WTC11 (cell line): ENCODE measurements at regions not wholly inside any gene's neighbourhood (a gene's known extent, or its start where the extent isn't known, plus 50 kb on each side); places are given as distances from the start of the nearest gene placed in this dataset.

Experiments
- ATAC-seq: fragments of 200-7000 bp; cut with Tn5 transposase; 2 replicates; pipeline ENCODE4 v1.10.0; 2021; ENCODE audit warnings: mild to moderate bottlenecking, moderate library complexity
- CTCF ChIA-PET: fragments of 300-600 bp; sonication (Branson Sonifier 250); formaldehyde crosslinking; loops from one replicate; lab custom pipeline; 2021; ENCODE audit warnings: antibody characterized with exemption; lab: Charles Lee
- POLR2A ChIA-PET: fragments of 350-600 bp; sonication (Branson Sonifier 250); formaldehyde crosslinking; loops from one replicate; lab custom pipeline; 2021; ENCODE audit warnings: antibody characterized with exemption; lab: Charles Lee
- DNase-seq: peaks from one replicate; pipeline ENCODE4 v3.0.0; 2021; ENCODE audit warnings: low spot score
- H3K27ac Mint-ChIP-seq: 2 replicates; pipeline ENCODE4 v1.8.0; 2021; ENCODE audit warnings: mixed read lengths
- H3K27me3 Mint-ChIP-seq: 2 replicates; pipeline ENCODE4 v1.8.0; 2021; ENCODE audit warnings: low read depth, mild to moderate bottlenecking, moderate library complexity, mixed read lengths
- H3K36me3 Mint-ChIP-seq: 2 replicates; pipeline ENCODE4 v1.8.0; 2021; ENCODE audit warnings: mixed read lengths
- H3K4me1 Mint-ChIP-seq: 2 replicates; pipeline ENCODE4 v1.8.0; 2022; ENCODE audit warnings: mixed read lengths
- H3K4me3 Mint-ChIP-seq: 2 replicates; pipeline ENCODE4 v1.8.0; 2021; ENCODE audit warnings: mild to moderate bottlenecking, moderate library complexity, mixed read lengths
- H3K9me3 Mint-ChIP-seq: 2 replicates; pipeline ENCODE4 v1.8.0; 2021; ENCODE audit warnings: mixed read lengths
- CREB1 ChIP-seq: sonication (generic); formaldehyde crosslinking; IDR thresholded peaks from 2 replicates; pipeline ENCODE4 v1.8.0; 2023; ENCODE audit warnings: mild to moderate bottlenecking, missing genetic modification reagents
- E2F5 ChIP-seq: sonication (generic); formaldehyde crosslinking; IDR thresholded peaks from 2 replicates; pipeline ENCODE4 v1.8.1; 2022; ENCODE audit warnings: mild to moderate bottlenecking, moderate library complexity, missing genetic modification reagents
- ESRRA ChIP-seq: sonication (generic); formaldehyde crosslinking; IDR thresholded peaks from 2 replicates; pipeline ENCODE4 v1.8.1; 2022; ENCODE audit warnings: mild to moderate bottlenecking, missing genetic modification reagents, borderline replicate concordance
- GTF2I ChIP-seq: fragments of 250-450 bp; sonication (Bioruptor Pico); conservative IDR thresholded peaks from 2 replicates; pipeline ENCODE4 v1.4.0; 2021; ENCODE audit warnings: mild to moderate bottlenecking
- IRF2 ChIP-seq: sonication (generic); formaldehyde crosslinking; IDR thresholded peaks from 2 replicates; pipeline ENCODE4 v1.8.0; 2022; ENCODE audit warnings: low read depth, missing genetic modification reagents, borderline replicate concordance
- JAZF1 ChIP-seq: fragments of 250-450 bp; sonication (Bioruptor Pico); IDR thresholded peaks from 2 replicates; pipeline ENCODE4 v1.9.0; 2021; ENCODE audit warnings: moderate library complexity, mild to moderate bottlenecking, inconsistent platforms
- JUN ChIP-seq: sonication (generic); formaldehyde crosslinking; IDR thresholded peaks from 2 replicates; pipeline ENCODE4 v1.8.0; 2023; ENCODE audit warnings: mild to moderate bottlenecking, missing genetic modification reagents
- NFATC4 ChIP-seq: fragments of 250-450 bp; sonication (Bioruptor Pico); IDR thresholded peaks from 2 replicates; pipeline ENCODE4 v1.9.0; 2021; ENCODE audit warnings: mild to moderate bottlenecking
- NFYB ChIP-seq: sonication (generic); formaldehyde crosslinking; conservative IDR thresholded peaks from 2 replicates; pipeline ENCODE4 v1.8.0; 2022; ENCODE audit warnings: low read depth, missing genetic modification reagents
- RELA ChIP-seq: sonication (generic); formaldehyde crosslinking; IDR thresholded peaks from 2 replicates; pipeline ENCODE4 v1.8.1; 2022; ENCODE audit warnings: missing genetic modification reagents, mild to moderate bottlenecking, borderline replicate concordance
- SMAD3 ChIP-seq: sonication (generic); formaldehyde crosslinking; IDR thresholded peaks from 2 replicates; pipeline ENCODE4 v1.8.0; 2022; ENCODE audit warnings: missing genetic modification reagents, mild to moderate bottlenecking, borderline replicate concordance
- TP53 ChIP-seq: sonication (generic); formaldehyde crosslinking; IDR thresholded peaks from 2 replicates; pipeline ENCODE4 v1.8.1; 2023; ENCODE audit warnings: mild to moderate bottlenecking, missing genetic modification reagents
- ZNF263 ChIP-seq: sonication (generic); formaldehyde crosslinking; IDR thresholded peaks from 2 replicates; pipeline ENCODE4 v1.8.1; 2022; ENCODE audit warnings: low read depth, mild to moderate bottlenecking, moderate library complexity, missing genetic modification reagents
- ZNF396 ChIP-seq: fragments of 250-450 bp; sonication (Bioruptor Pico); IDR thresholded peaks from 2 replicates; pipeline ENCODE4 v1.8.0; 2021; ENCODE audit warnings: mild to moderate bottlenecking, moderate library complexity, borderline replicate concordance
- TF ChIP-seq, protein P1 (sequence below): sonication (generic); formaldehyde crosslinking; conservative IDR thresholded peaks from 2 replicates; pipeline ENCODE4 v1.8.1; 2023; ENCODE audit warnings: mild to moderate bottlenecking, low read depth, missing genetic modification reagents, moderate library complexity
- TF ChIP-seq, protein P2 (sequence below): sonication (generic); formaldehyde crosslinking; IDR thresholded peaks from 2 replicates; pipeline ENCODE4 v1.8.0; 2023; ENCODE audit warnings: missing genetic modification reagents, mild to moderate bottlenecking, borderline replicate concordance
- TF ChIP-seq, protein P3 (sequence below): fragments of 250-450 bp; sonication (Bioruptor Pico); IDR thresholded peaks from 2 replicates; pipeline ENCODE4 v1.9.0; 2021; ENCODE audit warnings: moderate library complexity, mild to moderate bottlenecking, inconsistent platforms, borderline replicate concordance
- TF ChIP-seq, protein P4 (sequence below): sonication (generic); formaldehyde crosslinking; IDR thresholded peaks from 2 replicates; pipeline ENCODE4 v1.8.0; 2023; ENCODE audit warnings: missing genetic modification reagents
- TF ChIP-seq, protein P5 (sequence below): sonication (generic); formaldehyde crosslinking; IDR thresholded peaks from 2 replicates; pipeline ENCODE4 v1.8.1; 2023; ENCODE audit warnings: mild to moderate bottlenecking, moderate library complexity, missing genetic modification reagents

DNA sequence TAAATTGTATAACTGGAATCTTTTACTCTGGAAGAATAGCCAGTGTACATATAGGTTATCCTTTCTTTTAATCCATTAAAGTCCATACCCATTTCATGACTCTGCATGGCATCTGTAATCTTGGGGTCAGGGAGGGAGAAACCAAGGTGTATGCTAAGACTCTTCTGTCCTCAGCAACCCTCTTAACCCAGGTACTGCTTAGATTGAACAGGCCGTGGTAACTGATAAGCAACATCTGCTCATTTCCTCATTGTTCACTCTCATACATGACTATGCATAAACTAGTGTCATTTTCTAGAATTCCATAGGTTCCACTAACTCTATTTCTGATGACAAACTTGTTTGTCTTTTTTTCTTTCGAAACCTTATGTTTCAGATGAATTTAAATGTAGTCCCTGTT lies 69.3 kb upstream of the IFNE start (continued):
- TF ChIP-seq, protein P1, sequence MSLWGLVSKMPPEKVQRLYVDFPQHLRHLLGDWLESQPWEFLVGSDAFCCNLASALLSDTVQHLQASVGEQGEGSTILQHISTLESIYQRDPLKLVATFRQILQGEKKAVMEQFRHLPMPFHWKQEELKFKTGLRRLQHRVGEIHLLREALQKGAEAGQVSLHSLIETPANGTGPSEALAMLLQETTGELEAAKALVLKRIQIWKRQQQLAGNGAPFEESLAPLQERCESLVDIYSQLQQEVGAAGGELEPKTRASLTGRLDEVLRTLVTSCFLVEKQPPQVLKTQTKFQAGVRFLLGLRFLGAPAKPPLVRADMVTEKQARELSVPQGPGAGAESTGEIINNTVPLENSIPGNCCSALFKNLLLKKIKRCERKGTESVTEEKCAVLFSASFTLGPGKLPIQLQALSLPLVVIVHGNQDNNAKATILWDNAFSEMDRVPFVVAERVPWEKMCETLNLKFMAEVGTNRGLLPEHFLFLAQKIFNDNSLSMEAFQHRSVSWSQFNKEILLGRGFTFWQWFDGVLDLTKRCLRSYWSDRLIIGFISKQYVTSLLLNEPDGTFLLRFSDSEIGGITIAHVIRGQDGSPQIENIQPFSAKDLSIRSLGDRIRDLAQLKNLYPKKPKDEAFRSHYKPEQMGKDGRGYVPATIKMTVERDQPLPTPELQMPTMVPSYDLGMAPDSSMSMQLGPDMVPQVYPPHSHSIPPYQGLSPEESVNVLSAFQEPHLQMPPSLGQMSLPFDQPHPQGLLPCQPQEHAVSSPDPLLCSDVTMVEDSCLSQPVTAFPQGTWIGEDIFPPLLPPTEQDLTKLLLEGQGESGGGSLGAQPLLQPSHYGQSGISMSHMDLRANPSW: no peak
- no peak for TF ChIP-seq JUN (CRISPR knock-in tag)

- ChIA-PET POLR2A (interaction anchor here (0.9 kb wide), 1 partner anchor 9 kb away, joined by 4 read pairs; no protein-coding TSS in a partner anchor), CTCF (interaction anchor here (0.6 kb wide), 1 partner anchor 86 kb away, joined by 3 read pairs; no protein-coding TSS in a partner anchor)
- no peaks in the 10 kb centered on the region for H3K36me3 Mint-ChIP-seq
- peaks cover 80% of the 10 kb centered on the region for H3K4me1 Mint-ChIP-seq
- H3K27me3 Mint-ChIP-seq: no peaks in the 10 kb centered on the region
- no peak overlapping the region for H3K4me3 Mint-ChIP-seq
- no peak for DNase-seq
- H3K9me3 Mint-ChIP-seq: no peaks in the 10 kb centered on the region
- H3K27ac Mint-ChIP-seq: peak overlapping the region; percentile 52
- TF ChIP-seq ZNF263 (CRISPR knock-in tag) (no peak), TP53 (no peak), NFATC4 (CRISPR knock-in tag) (no peak), GTF2I (no peak)
- TF ChIP-seq, protein P2, sequence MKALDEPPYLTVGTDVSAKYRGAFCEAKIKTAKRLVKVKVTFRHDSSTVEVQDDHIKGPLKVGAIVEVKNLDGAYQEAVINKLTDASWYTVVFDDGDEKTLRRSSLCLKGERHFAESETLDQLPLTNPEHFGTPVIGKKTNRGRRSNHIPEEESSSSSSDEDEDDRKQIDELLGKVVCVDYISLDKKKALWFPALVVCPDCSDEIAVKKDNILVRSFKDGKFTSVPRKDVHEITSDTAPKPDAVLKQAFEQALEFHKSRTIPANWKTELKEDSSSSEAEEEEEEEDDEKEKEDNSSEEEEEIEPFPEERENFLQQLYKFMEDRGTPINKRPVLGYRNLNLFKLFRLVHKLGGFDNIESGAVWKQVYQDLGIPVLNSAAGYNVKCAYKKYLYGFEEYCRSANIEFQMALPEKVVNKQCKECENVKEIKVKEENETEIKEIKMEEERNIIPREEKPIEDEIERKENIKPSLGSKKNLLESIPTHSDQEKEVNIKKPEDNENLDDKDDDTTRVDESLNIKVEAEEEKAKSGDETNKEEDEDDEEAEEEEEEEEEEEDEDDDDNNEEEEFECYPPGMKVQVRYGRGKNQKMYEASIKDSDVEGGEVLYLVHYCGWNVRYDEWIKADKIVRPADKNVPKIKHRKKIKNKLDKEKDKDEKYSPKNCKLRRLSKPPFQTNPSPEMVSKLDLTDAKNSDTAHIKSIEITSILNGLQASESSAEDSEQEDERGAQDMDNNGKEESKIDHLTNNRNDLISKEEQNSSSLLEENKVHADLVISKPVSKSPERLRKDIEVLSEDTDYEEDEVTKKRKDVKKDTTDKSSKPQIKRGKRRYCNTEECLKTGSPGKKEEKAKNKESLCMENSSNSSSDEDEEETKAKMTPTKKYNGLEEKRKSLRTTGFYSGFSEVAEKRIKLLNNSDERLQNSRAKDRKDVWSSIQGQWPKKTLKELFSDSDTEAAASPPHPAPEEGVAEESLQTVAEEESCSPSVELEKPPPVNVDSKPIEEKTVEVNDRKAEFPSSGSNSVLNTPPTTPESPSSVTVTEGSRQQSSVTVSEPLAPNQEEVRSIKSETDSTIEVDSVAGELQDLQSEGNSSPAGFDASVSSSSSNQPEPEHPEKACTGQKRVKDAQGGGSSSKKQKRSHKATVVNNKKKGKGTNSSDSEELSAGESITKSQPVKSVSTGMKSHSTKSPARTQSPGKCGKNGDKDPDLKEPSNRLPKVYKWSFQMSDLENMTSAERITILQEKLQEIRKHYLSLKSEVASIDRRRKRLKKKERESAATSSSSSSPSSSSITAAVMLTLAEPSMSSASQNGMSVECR (CRISPR knock-in tag): no peak
- TF ChIP-seq, protein P3, sequence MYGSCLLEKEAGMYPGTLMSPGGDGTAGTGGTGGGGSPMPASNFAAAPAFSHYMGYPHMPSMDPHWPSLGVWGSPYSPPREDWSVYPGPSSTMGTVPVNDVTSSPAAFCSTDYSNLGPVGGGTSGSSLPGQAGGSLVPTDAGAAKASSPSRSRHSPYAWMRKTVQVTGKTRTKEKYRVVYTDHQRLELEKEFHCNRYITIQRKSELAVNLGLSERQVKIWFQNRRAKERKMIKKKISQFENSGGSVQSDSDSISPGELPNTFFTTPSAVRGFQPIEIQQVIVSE (CRISPR knock-in tag): no peak
- TF ChIP-seq, all 79 proteins: peak for 0
- ATAC-seq: peak; percentile 67
Measured at GRCh38 chr9:21552244-21553170, 70.4 kb upstream of the IFNE start.

DNA sequence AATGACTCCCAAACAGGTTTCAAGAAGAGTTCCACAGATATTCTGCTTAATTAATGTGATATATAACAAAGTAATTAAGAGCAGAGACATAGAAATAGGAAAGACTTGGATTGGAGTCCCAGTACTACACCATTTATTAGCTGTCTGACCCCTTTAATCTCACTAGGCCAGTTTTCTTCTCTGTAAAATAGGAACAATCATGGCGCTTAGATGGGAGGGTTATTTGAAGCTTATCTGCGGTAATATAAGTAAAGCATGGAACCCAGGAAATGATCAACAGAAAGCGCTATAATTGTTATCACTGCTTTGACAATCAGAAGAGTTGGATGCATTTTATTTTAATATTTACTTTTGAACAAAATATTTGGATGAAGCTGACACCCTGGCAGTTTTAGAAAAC lies 71.3 kb upstream of the IFNE start:
- Mint-ChIP-seq H3K27me3 (peaks cover 3% of the 10 kb centered on the region), H3K9me3 (no peaks in the 10 kb centered on the region), H3K36me3 (no peaks in the 10 kb centered on the region), H3K4me3 (no peak overlapping the region), H3K27ac (no peak overlapping the region), H3K4me1 (peaks cover 85% of the 10 kb centered on the region)
- no peak for ATAC-seq
- no peak for DNase-seq
- ChIA-PET POLR2A (no interaction called here), CTCF (interaction anchor here (1.7 kb wide), 1 partner anchor 87 kb away, joined by 5 read pairs; no protein-coding TSS in a partner anchor)
- TF ChIP-seq SMAD3 (no peak), NFYB (CRISPR knock-in tag) (no peak), ESRRA (no peak), ZNF396 (CRISPR knock-in tag) (no peak), IRF2 (no peak), E2F5 (CRISPR knock-in tag) (no peak), JAZF1 (CRISPR knock-in tag) (no peak), RELA (no peak), CREB1 (CRISPR knock-in tag) (no peak)
- TF ChIP-seq, protein P4, sequence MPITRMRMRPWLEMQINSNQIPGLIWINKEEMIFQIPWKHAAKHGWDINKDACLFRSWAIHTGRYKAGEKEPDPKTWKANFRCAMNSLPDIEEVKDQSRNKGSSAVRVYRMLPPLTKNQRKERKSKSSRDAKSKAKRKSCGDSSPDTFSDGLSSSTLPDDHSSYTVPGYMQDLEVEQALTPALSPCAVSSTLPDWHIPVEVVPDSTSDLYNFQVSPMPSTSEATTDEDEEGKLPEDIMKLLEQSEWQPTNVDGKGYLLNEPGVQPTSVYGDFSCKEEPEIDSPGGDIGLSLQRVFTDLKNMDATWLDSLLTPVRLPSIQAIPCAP (CRISPR knock-in tag): no peak
- TF ChIP-seq, protein P5, sequence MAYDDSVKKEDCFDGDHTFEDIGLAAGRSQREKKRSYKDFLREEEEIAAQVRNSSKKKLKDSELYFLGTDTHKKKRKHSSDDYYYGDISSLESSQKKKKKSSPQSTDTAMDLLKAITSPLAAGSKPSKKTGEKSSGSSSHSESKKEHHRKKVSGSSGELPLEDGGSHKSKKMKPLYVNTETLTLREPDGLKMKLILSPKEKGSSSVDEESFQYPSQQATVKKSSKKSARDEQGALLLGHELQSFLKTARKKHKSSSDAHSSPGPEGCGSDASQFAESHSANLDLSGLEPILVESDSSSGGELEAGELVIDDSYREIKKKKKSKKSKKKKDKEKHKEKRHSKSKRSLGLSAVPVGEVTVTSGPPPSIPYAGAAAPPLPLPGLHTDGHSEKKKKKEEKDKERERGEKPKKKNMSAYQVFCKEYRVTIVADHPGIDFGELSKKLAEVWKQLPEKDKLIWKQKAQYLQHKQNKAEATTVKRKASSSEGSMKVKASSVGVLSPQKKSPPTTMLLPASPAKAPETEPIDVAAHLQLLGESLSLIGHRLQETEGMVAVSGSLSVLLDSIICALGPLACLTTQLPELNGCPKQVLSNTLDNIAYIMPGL (CRISPR knock-in tag): no peak
